Vagina (tissue), 2 donors: ENCODE measurements at regions not wholly inside any gene's neighbourhood (a gene's known extent, or its start where the extent isn't known, plus 50 kb on each side); places are given as distances from the start of the nearest gene placed in this dataset.

Source experiments
- CTCF ChIP-seq, 3 experiments: fragments of 450-650 bp in 2 of 3; fragments of 200-600 bp in 1 of 3; sonication (generic) in 1 of 3; IDR thresholded peaks; one replicate each; pipeline ENCODE4 v1.5.1; 2017 to 2019; ENCODE audit warnings: antibody characterized with exemption in 3 of 3, mild to moderate bottlenecking in 2 of 3, moderate library complexity in 2 of 3
- POLR2A ChIP-seq, 2 donors: fragments of 450-650 bp; IDR thresholded peaks; one replicate each; pipeline ENCODE4 v1.6.1; 2017; ENCODE audit warnings: antibody characterized with exemption in 2 of 2, mild to moderate bottlenecking in 2 of 2, moderate library complexity in 2 of 2
- POLR2AphosphoS5 ChIP-seq, 2 donors: sonication (generic); formaldehyde crosslinking; IDR thresholded peaks; one replicate each; pipeline ENCODE4 v1.9.0; 2017; ENCODE audit warnings: antibody characterized with exemption in 2 of 2, mild to moderate bottlenecking in 2 of 2, low read depth in 1 of 2; ENCODE audit not compliant: insufficient read depth in 1 of 2

GRCh38 chr12:59020073-59020946 lies 100.0 kb upstream of the LRIG3 start:
- no peak for TF ChIP-seq CTCF (IDR thresholded peaks at IDR 0.05)
- no peak for TF ChIP-seq POLR2A (IDR thresholded peaks at IDR 0.05)
- TF ChIP-seq POLR2AphosphoS5 (IDR thresholded peaks at IDR 0.05; ENCODE audit: insufficient read depth in 1 of 2, low read depth in 1 of 2) = no peak
